ENCODE measurements at regions not wholly inside any gene's neighbourhood (a gene's known extent, or its start where the extent isn't known, plus 50 kb on each side); places are given as distances from the start of the nearest gene placed in this dataset.
"Not testable (repeated sequence)": the region's sequence is repeated elsewhere in the genome, so short reads cannot be mapped to it uniquely, and the experiment has no call there.

- no peak for DNase-seq (ENCODE audit: low read depth, low spot score)
These were observed 50.8 kb upstream of the PCSK1 start for GRCh38 chr5:96483878-96484277.

- no peak for DNase-seq (ENCODE audit: low read depth, low spot score)
These were observed 54.8 kb upstream of the PCSK1 start for GRCh38 chr5:96487859-96488258.

- no peak for DNase-seq (ENCODE audit: low read depth, low spot score)
These were observed 56.5 kb upstream of the PCSK1 start for GRCh38 chr5:96489532-96489931.

GRCh38 chr5:96492459-96493047 lies 59.5 kb upstream of the PCSK1 start:
- DNase-seq (ENCODE audit: low read depth, low spot score): no peak

- no peak for DNase-seq (ENCODE audit: low read depth, low spot score)
These were observed 60.3 kb upstream of the PCSK1 start for GRCh38 chr5:96493219-96493790.

- not testable (repeated sequence) for DNase-seq (ENCODE audit: low read depth, low spot score)
These were observed 62.4 kb upstream of the PCSK1 start for GRCh38 chr5:96495412-96495811.

GRCh38 chr5:96497027-96497426 lies 64.0 kb upstream of the PCSK1 start:
- not testable (repeated sequence) for DNase-seq (ENCODE audit: low read depth, low spot score)

GRCh38 chr5:96499753-96500345 lies 66.8 kb upstream of the PCSK1 start:
- DNase-seq (ENCODE audit: low read depth, low spot score): no peak

- DNase-seq (ENCODE audit: low read depth, low spot score): no peak
These were observed 69.1 kb upstream of the PCSK1 start for GRCh38 chr5:96501991-96502646.

GRCh38 chr5:96503501-96504236 lies 70.6 kb upstream of the PCSK1 start:
- DNase-seq (ENCODE audit: low read depth, low spot score): no peak

GRCh38 chr5:96506376-96506775 lies 73.3 kb upstream of the PCSK1 start:
- no peak for DNase-seq (ENCODE audit: low read depth, low spot score)

GRCh38 chr5:96506866-96507527 lies 73.9 kb upstream of the PCSK1 start:
- no peak for DNase-seq (ENCODE audit: low read depth, low spot score)

GRCh38 chr5:96509316-96509715 lies 76.3 kb upstream of the PCSK1 start:
- DNase-seq (ENCODE audit: low read depth, low spot score): no peak

- no peak for DNase-seq (ENCODE audit: low read depth, low spot score)
These were observed 76.8 kb upstream of the PCSK1 start for GRCh38 chr5:96509721-96510350.

GRCh38 chr5:96516631-96517071 lies 83.6 kb upstream of the PCSK1 start:
- DNase-seq (ENCODE audit: low read depth, low spot score): no peak

GRCh38 chr5:96517295-96517694 lies 84.2 kb upstream of the PCSK1 start:
- no peak for DNase-seq (ENCODE audit: low read depth, low spot score)

- DNase-seq (ENCODE audit: low read depth, low spot score): no peak
These were observed 87.3 kb upstream of the PCSK1 start for GRCh38 chr5:96520345-96520744.

- DNase-seq (ENCODE audit: low read depth, low spot score): no peak
These were observed 89.7 kb upstream of the PCSK1 start for GRCh38 chr5:96522635-96523355.

GRCh38 chr5:96527768-96528661 lies 95.0 kb upstream of the PCSK1 start:
- no peak for DNase-seq (ENCODE audit: low read depth, low spot score)

Data from activated CD4-positive, CD25-positive, alpha-beta regulatory T cell treated with anti-CD3 and anti-CD28 coated beads, Interleukin-2, amount 50 U/mL, for 16 hours (primary cell).